ENCODE measurements at regions not wholly inside any gene's neighbourhood (a gene's known extent, or its start where the extent isn't known, plus 50 kb on each side); places are given as distances from the start of the nearest gene placed in this dataset.

DNA sequence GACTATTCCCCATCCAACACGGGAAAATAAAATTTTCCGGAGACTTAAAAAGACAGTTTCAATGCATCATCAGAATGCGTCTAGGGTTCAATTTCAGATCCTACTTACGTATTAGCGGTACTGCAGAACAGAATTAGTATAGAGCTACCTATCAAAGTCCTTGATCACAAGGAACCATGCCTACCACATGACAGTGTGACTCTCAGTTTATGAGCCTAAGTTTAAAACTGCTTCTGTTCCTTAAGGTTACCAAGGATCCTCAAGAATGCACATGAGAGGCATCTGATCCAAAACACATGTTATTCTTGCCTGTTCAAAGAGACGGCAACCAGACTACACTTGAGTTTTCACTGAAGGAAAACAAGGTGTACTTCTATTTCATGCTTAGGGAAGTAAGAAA lies 369.7 kb downstream of the EPHA4 start:
- H3K9me3 ChIP-seq (ENCODE audit: control insufficient read depth, low read length), result no peaks in the 10 kb centered on the region
- no peaks in the 10 kb centered on the region for H3K4me1 ChIP-seq (ENCODE audit: control insufficient read depth, insufficient read depth, low read length, poor library complexity, severe bottlenecking)
- no peak overlapping the region for H3K27ac ChIP-seq (ENCODE audit: low read depth, low read length, severe bottlenecking)
- WGBS, 2 experiments (ENCODE audit: insufficient coverage in 2 of 2), result 89 to 99% methylated on average over 5 of the region's 6 CpGs
- no peak overlapping the region for H3K4me3 ChIP-seq (ENCODE audit: extremely low read depth, insufficient read depth, low read length, poor library complexity, severe bottlenecking)
- no peaks in the 10 kb centered on the region for H3K36me3 ChIP-seq (ENCODE audit: control insufficient read depth, insufficient read depth, low read length)

DNA sequence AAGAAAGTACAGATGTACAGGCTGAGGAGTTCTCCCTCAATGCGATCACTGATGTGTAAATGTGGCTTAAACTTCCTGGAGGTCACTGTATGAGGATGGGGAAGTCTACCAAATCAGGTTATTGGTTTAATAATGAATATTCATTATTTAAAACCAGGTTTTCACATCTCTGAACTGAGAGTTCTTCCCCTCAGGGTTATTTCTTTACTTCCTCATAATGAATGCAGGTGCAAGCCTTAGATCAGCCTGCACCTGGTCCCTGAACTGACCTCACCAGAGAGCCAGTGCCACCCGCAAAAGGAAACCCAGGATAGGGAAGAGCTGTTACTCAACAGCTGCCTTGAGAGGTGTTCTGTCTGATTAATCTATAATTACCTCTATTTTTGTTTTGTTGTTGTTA lies 369.0 kb downstream of the EPHA4 start:
- H3K9me3 ChIP-seq (ENCODE audit: control insufficient read depth, low read length), result no peaks in the 10 kb centered on the region
- 100% methylated on average over 1 of the region's 2 CpGs; no CpG with 5 or more reads in 1 of the 2 experiments for WGBS, 2 experiments (ENCODE audit: insufficient coverage in 2 of 2)
- H3K36me3 ChIP-seq (ENCODE audit: control insufficient read depth, insufficient read depth, low read length), result no peaks in the 10 kb centered on the region
- H3K4me3 ChIP-seq (ENCODE audit: extremely low read depth, insufficient read depth, low read length, poor library complexity, severe bottlenecking), result no peak overlapping the region
- no peak overlapping the region for H3K27ac ChIP-seq (ENCODE audit: low read depth, low read length, severe bottlenecking)
- no peaks in the 10 kb centered on the region for H3K4me1 ChIP-seq (ENCODE audit: control insufficient read depth, insufficient read depth, low read length, poor library complexity, severe bottlenecking)

DNA sequence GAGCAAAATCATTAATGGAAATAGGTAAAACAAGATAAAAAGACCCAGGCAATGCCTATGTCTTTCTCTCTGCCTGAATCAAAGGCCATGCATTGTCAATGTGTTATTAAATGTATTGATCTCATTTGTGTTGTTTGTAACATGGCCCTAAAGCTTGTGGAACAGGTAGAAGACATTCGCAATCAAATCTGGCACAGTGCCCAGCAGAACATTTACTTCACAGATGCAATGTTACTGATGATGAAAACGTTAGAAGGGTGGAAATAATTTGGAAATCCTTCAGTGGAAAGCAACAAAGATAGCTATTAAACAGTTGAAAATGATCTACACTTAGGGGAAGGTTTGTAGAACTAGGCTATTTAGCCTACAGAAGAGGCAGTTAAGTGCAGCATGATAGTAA lies 368.2 kb downstream of the EPHA4 start:
- H3K9me3 ChIP-seq (ENCODE audit: control insufficient read depth, low read length), result no peaks in the 10 kb centered on the region
- WGBS, 2 experiments (ENCODE audit: insufficient coverage in 2 of 2), result 83% methylated on average over 1 of the region's 2 CpGs; no CpG with 5 or more reads in 1 of the 2 experiments
- no peak overlapping the region for H3K4me3 ChIP-seq (ENCODE audit: extremely low read depth, insufficient read depth, low read length, poor library complexity, severe bottlenecking)
- no peaks in the 10 kb centered on the region for H3K4me1 ChIP-seq (ENCODE audit: control insufficient read depth, insufficient read depth, low read length, poor library complexity, severe bottlenecking)
- H3K36me3 ChIP-seq (ENCODE audit: control insufficient read depth, insufficient read depth, low read length), result no peaks in the 10 kb centered on the region
- no peak overlapping the region for H3K27ac ChIP-seq (ENCODE audit: low read depth, low read length, severe bottlenecking)

GRCh38 chr2:221204699-221205098 lies 367.4 kb downstream of the EPHA4 start:
- Histone ChIP-seq H3K9me3 (ENCODE audit: control insufficient read depth, low read length) (no peaks in the 10 kb centered on the region), H3K4me3 (ENCODE audit: extremely low read depth, insufficient read depth, low read length, poor library complexity, severe bottlenecking) (no peak overlapping the region), H3K27ac (ENCODE audit: low read depth, low read length, severe bottlenecking) (no peak overlapping the region), H3K4me1 (ENCODE audit: control insufficient read depth, insufficient read depth, low read length, poor library complexity, severe bottlenecking) (no peaks in the 10 kb centered on the region), H3K36me3 (ENCODE audit: control insufficient read depth, insufficient read depth, low read length) (no peaks in the 10 kb centered on the region)
- no CpG with 5 or more reads among the region's 2 CpGs for WGBS, 2 experiments (ENCODE audit: insufficient coverage in 2 of 2)

GRCh38 chr2:221205103-221205673 lies 366.9 kb downstream of the EPHA4 start:
- H3K27ac ChIP-seq (ENCODE audit: low read depth, low read length, severe bottlenecking), result no peak overlapping the region
- H3K36me3 ChIP-seq (ENCODE audit: control insufficient read depth, insufficient read depth, low read length), result no peaks in the 10 kb centered on the region
- no peaks in the 10 kb centered on the region for H3K4me1 ChIP-seq (ENCODE audit: control insufficient read depth, insufficient read depth, low read length, poor library complexity, severe bottlenecking)
- WGBS, 2 experiments (ENCODE audit: insufficient coverage in 2 of 2), result 89 to 93% methylated on average over 5 of the region's 5 CpGs
- no peak overlapping the region for H3K4me3 ChIP-seq (ENCODE audit: extremely low read depth, insufficient read depth, low read length, poor library complexity, severe bottlenecking)
- no peaks in the 10 kb centered on the region for H3K9me3 ChIP-seq (ENCODE audit: control insufficient read depth, low read length)

GRCh38 chr2:221210686-221211085 lies 361.4 kb downstream of the EPHA4 start:
- Histone ChIP-seq H3K36me3 (ENCODE audit: control insufficient read depth, insufficient read depth, low read length) (no peaks in the 10 kb centered on the region), H3K4me3 (ENCODE audit: extremely low read depth, insufficient read depth, low read length, poor library complexity, severe bottlenecking) (no peak overlapping the region), H3K4me1 (ENCODE audit: control insufficient read depth, insufficient read depth, low read length, poor library complexity, severe bottlenecking) (no peaks in the 10 kb centered on the region), H3K9me3 (ENCODE audit: control insufficient read depth, low read length) (no peaks in the 10 kb centered on the region), H3K27ac (ENCODE audit: low read depth, low read length, severe bottlenecking) (no peak overlapping the region)
- 78 to 90% methylated on average over 1 to 2 of the region's 2 CpGs for WGBS, 2 experiments (ENCODE audit: insufficient coverage in 2 of 2)

- Histone ChIP-seq H3K9me3 (ENCODE audit: control insufficient read depth, low read length) (no peaks in the 10 kb centered on the region), H3K27ac (ENCODE audit: low read depth, low read length, severe bottlenecking) (no peak overlapping the region), H3K4me1 (ENCODE audit: control insufficient read depth, insufficient read depth, low read length, poor library complexity, severe bottlenecking) (no peaks in the 10 kb centered on the region), H3K36me3 (ENCODE audit: control insufficient read depth, insufficient read depth, low read length) (no peaks in the 10 kb centered on the region), H3K4me3 (ENCODE audit: extremely low read depth, insufficient read depth, low read length, poor library complexity, severe bottlenecking) (no peak overlapping the region)
- 95 to 100% methylated on average over 2 to 3 of the region's 3 CpGs for WGBS, 2 experiments (ENCODE audit: insufficient coverage in 2 of 2)
Observed at GRCh38 chr2:221211653-221212052, 360.5 kb downstream of the EPHA4 start.

- Histone ChIP-seq H3K4me3 (ENCODE audit: extremely low read depth, insufficient read depth, low read length, poor library complexity, severe bottlenecking) (no peak overlapping the region), H3K27ac (ENCODE audit: low read depth, low read length, severe bottlenecking) (no peak overlapping the region), H3K36me3 (ENCODE audit: control insufficient read depth, insufficient read depth, low read length) (no peaks in the 10 kb centered on the region), H3K4me1 (ENCODE audit: control insufficient read depth, insufficient read depth, low read length, poor library complexity, severe bottlenecking) (no peaks in the 10 kb centered on the region), H3K9me3 (ENCODE audit: control insufficient read depth, low read length) (no peaks in the 10 kb centered on the region)
- 100% methylated on average over 1 of the region's 2 CpGs; no CpG with 5 or more reads in 1 of the 2 experiments for WGBS, 2 experiments (ENCODE audit: insufficient coverage in 2 of 2)
Observed at GRCh38 chr2:221212105-221212504, 360.0 kb downstream of the EPHA4 start.

DNA sequence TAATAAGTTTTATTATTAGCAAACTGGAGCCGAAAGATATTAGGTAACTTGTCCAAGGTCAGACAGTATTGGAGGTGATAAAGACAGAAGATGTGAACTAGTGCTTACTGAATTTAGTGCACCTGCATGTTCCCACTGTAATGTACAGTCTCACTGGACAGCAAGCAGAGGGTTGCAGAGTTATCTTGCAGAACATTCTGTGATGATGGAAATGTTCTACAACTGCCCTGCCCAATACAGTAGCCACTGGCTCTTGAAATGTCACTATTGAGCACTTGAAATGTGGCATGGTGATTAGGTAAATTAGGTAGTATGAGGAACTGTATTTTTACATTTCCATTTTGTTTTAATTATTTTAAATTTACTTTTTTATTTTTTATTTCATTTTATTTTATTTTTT lies 356.6 kb downstream of the EPHA4 start:
- H3K4me3 ChIP-seq (ENCODE audit: extremely low read depth, insufficient read depth, low read length, poor library complexity, severe bottlenecking), result no peak overlapping the region
- no peak overlapping the region for H3K27ac ChIP-seq (ENCODE audit: low read depth, low read length, severe bottlenecking)
- WGBS, 2 experiments (ENCODE audit: insufficient coverage in 2 of 2), result no CpG with 5 or more reads among the region's 1 CpG
- H3K4me1 ChIP-seq (ENCODE audit: control insufficient read depth, insufficient read depth, low read length, poor library complexity, severe bottlenecking), result no peaks in the 10 kb centered on the region
- H3K9me3 ChIP-seq (ENCODE audit: control insufficient read depth, low read length), result no peaks in the 10 kb centered on the region
- no peaks in the 10 kb centered on the region for H3K36me3 ChIP-seq (ENCODE audit: control insufficient read depth, insufficient read depth, low read length)

- H3K27ac ChIP-seq (ENCODE audit: low read depth, low read length, severe bottlenecking), result no peak overlapping the region
- H3K4me3 ChIP-seq (ENCODE audit: extremely low read depth, insufficient read depth, low read length, poor library complexity, severe bottlenecking), result no peak overlapping the region
- H3K9me3 ChIP-seq (ENCODE audit: control insufficient read depth, low read length), result no peaks in the 10 kb centered on the region
- no peaks in the 10 kb centered on the region for H3K36me3 ChIP-seq (ENCODE audit: control insufficient read depth, insufficient read depth, low read length)
- 92 to 95% methylated on average over 2 of the region's 3 CpGs for WGBS, 2 experiments (ENCODE audit: insufficient coverage in 2 of 2)
- no peaks in the 10 kb centered on the region for H3K4me1 ChIP-seq (ENCODE audit: control insufficient read depth, insufficient read depth, low read length, poor library complexity, severe bottlenecking)
Observed at GRCh38 chr2:221216636-221217035, 355.5 kb downstream of the EPHA4 start.

DNA sequence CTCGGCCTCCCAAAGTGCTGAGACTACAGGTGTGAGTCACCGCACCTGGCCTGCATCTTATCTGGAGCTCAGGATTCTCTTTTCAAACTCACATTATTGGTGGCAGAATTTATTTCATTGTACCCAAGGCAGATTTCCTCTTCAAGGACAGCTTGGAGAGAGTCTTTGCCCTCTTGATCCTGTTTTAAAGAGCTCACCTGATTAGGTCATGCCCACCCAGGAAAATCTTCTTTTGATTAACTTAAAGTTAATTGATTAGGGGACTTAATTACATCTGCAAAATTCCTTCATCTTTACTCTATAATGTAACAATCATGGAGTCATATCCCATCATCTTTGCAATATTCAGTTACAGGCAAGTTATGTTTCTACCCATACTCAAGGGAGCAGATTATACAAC lies 346.4 kb downstream of the EPHA4 start:
- H3K4me1 ChIP-seq (ENCODE audit: control insufficient read depth, insufficient read depth, low read length, poor library complexity, severe bottlenecking), result no peaks in the 10 kb centered on the region
- H3K4me3 ChIP-seq (ENCODE audit: extremely low read depth, insufficient read depth, low read length, poor library complexity, severe bottlenecking), result no peak overlapping the region
- no peaks in the 10 kb centered on the region for H3K36me3 ChIP-seq (ENCODE audit: control insufficient read depth, insufficient read depth, low read length)
- no peaks in the 10 kb centered on the region for H3K9me3 ChIP-seq (ENCODE audit: control insufficient read depth, low read length)
- WGBS, 2 experiments (ENCODE audit: insufficient coverage in 2 of 2), result 97 to 100% methylated on average over 2 of the region's 2 CpGs
- no peak overlapping the region for H3K27ac ChIP-seq (ENCODE audit: low read depth, low read length, severe bottlenecking)

Data from mesodermal cell (in vitro differentiated cells).